Prostate gland (tissue), 2 donors: ENCODE measurements at regions not wholly inside any gene's neighbourhood (a gene's known extent, or its start where the extent isn't known, plus 50 kb on each side); places are given as distances from the start of the nearest gene placed in this dataset.

Source experiments
- DNase-seq: peaks from one replicate; pipeline ENCODE4 v3.0.0-alpha.2; 2019; ENCODE audit warnings: low spot score
- H3K27ac ChIP-seq, 2 donors: fragments of 200-600 bp; sonication (generic); 2 replicates each; pipeline ENCODE4 v1.5.1; 2017 to 2019
- H3K27me3 ChIP-seq: fragments of 200-600 bp; sonication (generic); replicated peaks from 2 replicates; pipeline ENCODE4 v1.5.1; 2019; ENCODE audit not compliant: insufficient read depth
- H3K36me3 ChIP-seq, 2 donors: fragments of 200-600 bp; sonication (generic); 1 replicate in 1 of 2; 2 replicates in 1 of 2; pipeline versions ENCODE4 v1.5.1 to v1.8.1; 2017 to 2019
- H3K4me1 ChIP-seq: fragments of 200-600 bp; sonication (generic); replicated peaks from 2 replicates; pipeline ENCODE4 v1.5.1; 2019
- H3K4me3 ChIP-seq, 2 donors: fragments of 200-600 bp; sonication (generic); 2 replicates each; pipeline ENCODE4 v1.5.1; 2017 to 2019
- H3K9me3 ChIP-seq: fragments of 200-600 bp; sonication (generic); 2 replicates; pipeline ENCODE4 v1.5.1; 2017
- CTCF ChIP-seq, 4 experiments: fragments of 200-600 bp in 2 of 4; fragments of 450-650 bp in 2 of 4; sonication (generic) in 2 of 4; IDR thresholded peaks; 1 replicate in 3 of 4; 2 replicates in 1 of 4; pipeline ENCODE4 v1.5.1; 2016 to 2019; ENCODE audit warnings: antibody characterized with exemption in 4 of 4, mild to moderate bottlenecking in 2 of 4, moderate library complexity in 2 of 4
- POLR2A ChIP-seq: fragments of 450-650 bp; IDR thresholded peaks from one replicate; pipeline ENCODE4 v1.6.1; 2016; ENCODE audit warnings: antibody characterized with exemption, mild to moderate bottlenecking
- POLR2AphosphoS5 ChIP-seq: sonication (generic); formaldehyde crosslinking; IDR thresholded peaks from one replicate; pipeline ENCODE4 v1.6.1; 2017; ENCODE audit warnings: antibody characterized with exemption
- WGBS: methylation state at CpG from one replicate; pipeline ENCODE4 v1.1.5; 2018; 5-methylcytosine and 5-hydroxymethylcytosine counted together
- intact Hi-C: fragments of 100-400 bp; cut with DNase I; formaldehyde crosslinking; loops from one replicate; pipeline ENCODE4 v1.14.2; 2022

DNA sequence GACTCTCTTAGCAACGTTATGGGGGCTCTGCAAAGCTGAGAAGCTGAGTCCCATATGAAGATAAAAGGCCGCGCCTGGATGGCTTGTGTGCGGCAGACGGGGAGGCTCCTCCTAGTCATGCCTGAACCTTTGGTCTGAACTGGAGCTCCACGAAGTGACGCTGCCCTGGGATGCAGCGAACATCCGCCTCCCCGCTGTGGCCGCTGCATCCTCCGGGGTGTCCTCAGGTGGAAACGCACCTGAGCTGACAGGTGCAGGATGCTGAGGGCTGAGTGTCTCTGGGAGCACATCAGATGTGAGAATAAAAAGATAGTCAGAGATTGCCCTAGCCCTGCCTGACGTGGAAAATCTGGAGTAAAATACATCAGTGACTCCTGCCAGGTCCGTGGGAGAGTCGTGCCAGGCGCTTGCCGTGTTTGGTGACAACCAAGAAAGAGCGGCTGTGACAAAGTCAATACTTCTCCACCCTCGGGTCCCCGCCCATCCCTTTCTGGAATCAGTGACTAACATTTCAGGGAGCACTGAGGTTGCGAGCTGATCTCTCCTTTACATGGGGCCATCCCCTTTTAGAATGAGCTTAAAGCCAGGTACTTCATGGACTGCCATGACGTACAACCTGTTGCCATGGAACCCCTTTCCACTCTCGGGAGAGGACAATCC is 162.8 kb upstream of the AFDN start:
- no peak for DNase-seq
- TF ChIP-seq POLR2A (no peak), POLR2AphosphoS5 (no peak), CTCF (IDR thresholded peaks at IDR 0.05) (no peak)
- Histone ChIP-seq H3K4me3 (no peak overlapping the region), H3K4me1 (peaks cover 4% of the 10 kb centered on the region), H3K27me3 (no peaks in the 10 kb centered on the region), H3K9me3 (no peaks in the 10 kb centered on the region), H3K27ac (no peak overlapping the region), H3K36me3 (no peaks in the 10 kb centered on the region)
- WGBS, result 85% methylated on average over 24 of the region's 24 CpGs
- intact Hi-C loops, result no loop called here

GRCh38 chr6:167664678-167665660 is 161.7 kb upstream of the AFDN start:
- Histone ChIP-seq H3K4me1 (peaks cover 4% of the 10 kb centered on the region), H3K27ac (no peak overlapping the region), H3K4me3 (no peak overlapping the region), H3K36me3 (no peaks in the 10 kb centered on the region), H3K27me3 (no peaks in the 10 kb centered on the region), H3K9me3 (no peaks in the 10 kb centered on the region)
- 72% methylated on average over 15 of the region's 15 CpGs for WGBS
- TF ChIP-seq POLR2A (no peak), POLR2AphosphoS5 (no peak), CTCF (IDR thresholded peaks at IDR 0.05) (no peak)
- intact Hi-C loops, result no loop called here
- no peak for DNase-seq

GRCh38 chr6:167665698-167666330 is 160.9 kb upstream of the AFDN start:
- intact Hi-C loops, result no loop called here
- Histone ChIP-seq H3K27me3 (no peaks in the 10 kb centered on the region), H3K36me3 (no peaks in the 10 kb centered on the region), H3K4me1 (peaks cover 4% of the 10 kb centered on the region), H3K27ac (no peak overlapping the region), H3K9me3 (no peaks in the 10 kb centered on the region), H3K4me3 (no peak overlapping the region)
- 84% methylated on average over 19 of the region's 19 CpGs for WGBS
- no peak for DNase-seq
- TF ChIP-seq POLR2AphosphoS5 (no peak), POLR2A (no peak), CTCF (IDR thresholded peaks at IDR 0.05) (no peak)

DNA sequence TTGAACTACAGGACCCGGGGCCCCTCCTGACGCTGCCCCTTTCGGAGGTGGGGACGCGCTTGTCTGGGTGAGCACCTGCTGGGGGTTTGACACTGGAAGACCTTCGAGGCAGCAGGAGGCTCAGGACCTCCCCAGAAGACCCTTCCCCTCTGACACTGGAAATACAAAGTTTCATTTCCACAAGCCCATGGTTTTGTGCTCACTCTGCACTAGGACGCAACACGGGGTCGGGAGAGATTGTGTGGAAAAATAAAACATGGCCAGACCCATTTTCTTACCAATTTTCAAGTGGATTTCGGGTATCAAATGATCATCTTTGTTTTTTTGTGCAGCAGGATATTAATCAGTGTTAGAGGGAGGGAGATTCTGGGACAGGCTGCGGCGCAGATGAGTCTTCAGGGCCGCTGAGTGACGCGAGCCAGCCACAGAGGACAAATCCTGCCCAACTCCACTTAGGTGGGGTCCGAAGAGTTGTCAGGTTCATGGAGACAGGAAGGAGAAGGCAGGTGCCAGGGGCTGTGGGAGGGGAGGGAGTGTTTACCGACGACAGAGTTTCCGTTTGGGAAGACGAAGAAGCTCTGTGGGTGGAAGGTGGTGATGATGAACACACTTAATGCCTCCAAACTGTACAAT is 160.0 kb upstream of the AFDN start:
- Histone ChIP-seq H3K4me3 (no peak overlapping the region), H3K36me3 (no peaks in the 10 kb centered on the region), H3K4me1 (peaks cover 4% of the 10 kb centered on the region), H3K9me3 (no peaks in the 10 kb centered on the region), H3K27ac (no peak overlapping the region), H3K27me3 (no peaks in the 10 kb centered on the region)
- DNase-seq, result no peak
- 92% methylated on average over 20 of the region's 20 CpGs for WGBS
- intact Hi-C loops, result no loop called here
- TF ChIP-seq POLR2A (no peak), POLR2AphosphoS5 (no peak), CTCF (IDR thresholded peaks at IDR 0.05) (no peak)
